Activated CD4-positive, alpha-beta T cell treated with anti-CD3 and anti-CD28 coated beads for 36 hours (primary cell): ENCODE measurements at regions not wholly inside any gene's neighbourhood (a gene's known extent, or its start where the extent isn't known, plus 50 kb on each side); places are given as distances from the start of the nearest gene placed in this dataset.

Experiments
- ATAC-seq: fragments of 200-7000 bp; cut with Tn5 transposase; one replicate; pipeline ENCODE4 v1.10.0; 2021; ENCODE audit warnings: mild to moderate bottlenecking, moderate library complexity
- CTCF ChIA-PET: fragments of 350-600 bp; sonication (Branson Sonifier 250); formaldehyde crosslinking; loops from one replicate; lab custom pipeline; 2021; ENCODE audit warnings: antibody characterized with exemption; lab: Charles Lee
- POLR2A ChIA-PET: fragments of 350-600 bp; sonication (Branson Sonifier 250); formaldehyde crosslinking; loops from one replicate; lab custom pipeline; 2021; ENCODE audit warnings: antibody characterized with exemption, inconsistent platforms; lab: Charles Lee
- DNase-seq: peaks from one replicate; pipeline ENCODE4 v3.0.0-alpha.2; 2020
- H3K27ac Mint-ChIP-seq: one replicate; pipeline ENCODE4 v1.8.0; 2021; ENCODE audit warnings: mixed read lengths
- H3K27me3 Mint-ChIP-seq: one replicate; pipeline ENCODE4 v1.8.0; 2021; ENCODE audit warnings: mixed read lengths
- H3K36me3 Mint-ChIP-seq: one replicate; pipeline ENCODE4 v1.8.0; 2021; ENCODE audit warnings: low read depth, mixed read lengths
- H3K4me1 Mint-ChIP-seq: one replicate; pipeline ENCODE4 v1.8.0; 2021; ENCODE audit warnings: mixed read lengths
- H3K4me3 Mint-ChIP-seq: one replicate; pipeline ENCODE4 v1.8.0; 2021; ENCODE audit warnings: mild to moderate bottlenecking, moderate library complexity, mixed read lengths
- H3K9me3 Mint-ChIP-seq: one replicate; pipeline ENCODE4 v1.8.0; 2021; ENCODE audit warnings: low read depth, mixed read lengths
- intact Hi-C, 2 experiments: fragments of 100-400 bp; cut with DNase I in 1 of 2; cut with micrococcal nuclease in 1 of 2; formaldehyde crosslinking; loops; one replicate each; pipeline versions ENCODE4 v1.14.2 to v1.15.1; 2022 to 2024; cut with DNase I, micrococcal nuclease

DNA sequence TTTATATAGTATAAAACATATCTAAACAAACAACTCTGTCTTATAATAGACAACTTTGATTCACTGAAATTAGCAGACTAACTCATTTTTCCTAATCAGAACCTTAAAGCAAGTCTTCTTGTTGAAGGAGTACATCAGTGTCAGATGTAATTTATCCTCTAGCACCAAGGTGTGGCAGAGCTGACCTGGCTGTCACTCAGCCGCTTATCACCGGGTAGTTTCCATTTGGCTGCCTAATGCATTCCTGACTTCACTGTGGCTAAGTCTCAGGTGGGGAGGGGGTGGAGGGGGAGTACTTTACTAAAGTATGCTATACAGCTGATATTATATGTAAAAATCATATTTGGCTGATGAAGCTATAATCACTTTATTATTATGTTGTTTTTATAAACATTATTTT, 339.9 kb upstream of the RGS6 start:
- ChIA-PET CTCF (interaction anchor here (1.1 to 1.6 kb wide), 2 partner anchors 10 to 37 kb away, joined by 4 to 5 read pairs; no protein-coding TSS in a partner anchor), POLR2A (interaction anchor here (2.1 kb wide), 1 partner anchor 37 kb away, joined by 11 read pairs; no protein-coding TSS in a partner anchor)
- intact Hi-C loops = loop anchor here (1.0 kb wide), 1 partner anchor 37 kb away; no protein-coding TSS in a partner anchor
- Mint-ChIP-seq H3K36me3 (peaks cover 10% of the 10 kb centered on the region), H3K9me3 (no peaks in the 10 kb centered on the region), H3K4me1 (peaks cover 52% of the 10 kb centered on the region), H3K4me3 (no peak overlapping the region), H3K27me3 (no peaks in the 10 kb centered on the region), H3K27ac (peak overlapping the region; percentile 70)
- ATAC-seq (no peak), DNase-seq (peak; percentile 17)

- Mint-ChIP-seq H3K4me3 (no peak overlapping the region), H3K4me1 (peaks cover 63% of the 10 kb centered on the region), H3K36me3 (peaks cover 13% of the 10 kb centered on the region), H3K9me3 (no peaks in the 10 kb centered on the region), H3K27me3 (no peaks in the 10 kb centered on the region), H3K27ac (no peak overlapping the region)
- DNase-seq (no peak), ATAC-seq (no peak)
- ChIA-PET POLR2A (interaction anchor here (0.6 kb wide), 1 partner anchor 884 kb away, joined by 3 read pairs; no protein-coding TSS in a partner anchor), CTCF (interaction anchor here (0.9 to 1.3 kb wide), 2 partner anchors 12 to 15 kb away, joined by 3 read pairs; no protein-coding TSS in a partner anchor)
- intact Hi-C loops = no loop called here
Observed at GRCh38 chr14:71593966-71594365, 338.3 kb upstream of the RGS6 start.

DNA sequence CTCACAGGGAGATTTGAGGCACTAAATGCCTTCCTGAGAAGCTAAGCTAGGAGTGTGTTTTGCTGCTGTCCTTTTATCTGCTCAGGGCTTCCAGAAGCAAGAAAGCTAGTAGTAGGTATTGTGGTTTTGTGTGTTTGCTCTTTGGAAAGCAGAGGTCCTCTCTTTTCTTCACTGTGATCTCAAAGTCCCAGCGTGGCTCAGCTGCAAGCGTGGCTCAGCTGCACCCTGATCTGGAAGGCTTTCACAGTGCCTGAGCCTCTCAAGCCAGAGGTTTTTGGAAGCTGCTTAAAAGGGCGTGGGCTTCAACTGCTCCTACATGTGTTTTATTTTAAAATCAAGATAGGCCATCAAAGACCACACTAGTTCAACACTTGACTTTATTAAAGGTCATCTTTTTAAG, 337.4 kb upstream of the RGS6 start:
- intact Hi-C loops = no loop called here
- H3K4me1 Mint-ChIP-seq = peaks cover 58% of the 10 kb centered on the region
- peak overlapping the region; percentile 59 for H3K27ac Mint-ChIP-seq
- no peaks in the 10 kb centered on the region for H3K27me3 Mint-ChIP-seq
- H3K36me3 Mint-ChIP-seq = peaks cover 16% of the 10 kb centered on the region
- peak; percentile 43 for ATAC-seq
- no peak overlapping the region for H3K4me3 Mint-ChIP-seq
- ChIA-PET CTCF (interaction anchor here (0.6 to 1.3 kb wide), 5 partner anchors 10 to 452 kb away, joined by 3 to 5 read pairs (median 3); no protein-coding TSS in a partner anchor), POLR2A (interaction anchor here (0.5 to 0.9 kb wide), 2 partner anchors 18 to 40 kb away, joined by 5 to 6 read pairs; no protein-coding TSS in a partner anchor)
- H3K9me3 Mint-ChIP-seq = peaks cover 4% of the 10 kb centered on the region
- peak; percentile 25 for DNase-seq

DNA sequence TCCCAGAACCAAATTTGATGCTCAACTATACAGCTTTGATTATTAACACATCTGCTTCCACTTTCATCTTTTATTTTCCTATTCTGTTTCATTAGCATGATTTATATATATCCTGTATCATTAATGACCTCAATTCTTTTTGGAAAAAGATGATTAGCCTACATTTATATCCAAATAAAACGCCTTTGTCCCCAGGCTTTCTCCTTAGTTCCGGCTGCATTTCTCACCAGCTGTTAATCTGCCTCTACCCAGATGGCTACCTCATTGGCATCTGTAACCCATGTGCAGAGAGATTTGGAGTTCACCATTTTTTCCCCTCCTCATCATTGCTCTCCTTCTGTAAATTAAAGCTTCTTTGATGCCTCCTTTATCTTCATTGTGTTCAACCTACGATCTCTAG, 336.8 kb upstream of the RGS6 start:
- no peak for ATAC-seq
- Mint-ChIP-seq H3K9me3 (peaks cover 8% of the 10 kb centered on the region), H3K4me1 (peaks cover 58% of the 10 kb centered on the region), H3K27me3 (no peaks in the 10 kb centered on the region), H3K4me3 (no peak overlapping the region), H3K36me3 (peaks cover 22% of the 10 kb centered on the region), H3K27ac (peak overlapping the region; percentile 59)
- ChIA-PET CTCF (interaction anchor here (1.0 to 1.1 kb wide), 3 partner anchors 10 to 452 kb away, joined by 3 to 5 read pairs (median 3); no protein-coding TSS in a partner anchor), POLR2A (interaction anchor here (0.5 to 0.9 kb wide), 2 partner anchors 18 to 40 kb away, joined by 5 to 6 read pairs; no protein-coding TSS in a partner anchor)
- no peak for DNase-seq
- intact Hi-C loops = no loop called here

- Mint-ChIP-seq H3K36me3 (peaks cover 29% of the 10 kb centered on the region), H3K27ac (no peak overlapping the region), H3K9me3 (peaks cover 13% of the 10 kb centered on the region), H3K4me3 (no peak overlapping the region), H3K27me3 (no peaks in the 10 kb centered on the region), H3K4me1 (peaks cover 48% of the 10 kb centered on the region)
- POLR2A ChIA-PET = no interaction called here
- no peak for DNase-seq
- CTCF ChIA-PET = no interaction called here
- intact Hi-C loops = no loop called here
- no peak for ATAC-seq
Observed at GRCh38 chr14:71597287-71597920, 334.8 kb upstream of the RGS6 start.

GRCh38 chr14:71597955-71598660, 334.1 kb upstream of the RGS6 start:
- peaks cover 29% of the 10 kb centered on the region for H3K36me3 Mint-ChIP-seq
- H3K27me3 Mint-ChIP-seq = no peaks in the 10 kb centered on the region
- H3K9me3 Mint-ChIP-seq = peaks cover 13% of the 10 kb centered on the region
- H3K4me1 Mint-ChIP-seq = peaks cover 47% of the 10 kb centered on the region
- H3K4me3 Mint-ChIP-seq = no peak overlapping the region
- no peak for ATAC-seq
- intact Hi-C loops = no loop called here
- no peak for DNase-seq
- ChIA-PET POLR2A (no interaction called here), CTCF (interaction anchor here (1.3 kb wide), 1 partner anchor 9 kb away, joined by 4 read pairs; no protein-coding TSS in a partner anchor)
- H3K27ac Mint-ChIP-seq = no peak overlapping the region

- H3K4me3 Mint-ChIP-seq = no peak overlapping the region
- peaks cover 36% of the 10 kb centered on the region for H3K36me3 Mint-ChIP-seq
- CTCF ChIA-PET = no interaction called here
Observed at GRCh38 chr14:71600309-71600708, 331.9 kb upstream of the RGS6 start.

DNA sequence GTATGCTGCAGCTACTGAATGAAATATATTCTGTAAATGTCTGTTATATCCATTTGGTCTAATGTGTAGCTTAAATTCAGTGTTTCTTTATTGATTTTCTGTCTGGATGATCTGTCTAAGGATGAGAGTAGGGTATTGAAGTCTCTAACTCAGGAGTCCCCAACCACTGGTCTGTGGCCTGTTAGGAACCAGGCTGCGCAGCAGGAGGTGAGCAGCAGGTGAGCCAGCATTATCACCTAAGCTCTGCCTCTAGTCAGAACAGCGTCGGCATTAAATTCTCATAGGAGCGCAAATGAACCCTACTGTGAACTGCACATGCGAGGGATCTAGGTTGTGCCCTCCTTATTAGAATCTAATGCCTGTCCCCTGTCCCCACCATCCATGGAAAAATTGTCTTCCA, 329.7 kb upstream of the RGS6 start:
- DNase-seq (no peak), ATAC-seq (no peak)
- H3K9me3 Mint-ChIP-seq = peaks cover 20% of the 10 kb centered on the region
- no peak overlapping the region for H3K27ac Mint-ChIP-seq
- no peaks in the 10 kb centered on the region for H3K27me3 Mint-ChIP-seq
- CTCF ChIA-PET = interaction anchor here (1.0 kb wide), 1 partner anchor 33 kb away, joined by 3 read pairs; no protein-coding TSS in a partner anchor
- POLR2A ChIA-PET = no interaction called here
- H3K4me3 Mint-ChIP-seq = no peak overlapping the region
- H3K36me3 Mint-ChIP-seq = peaks cover 36% of the 10 kb centered on the region
- peaks cover 44% of the 10 kb centered on the region for H3K4me1 Mint-ChIP-seq
- intact Hi-C loops = no loop called here

More at GRCh38 chr14:71600309-71600708, 331.9 kb upstream of the RGS6 start:
- POLR2A ChIA-PET = no interaction called here
- intact Hi-C loops = no loop called here
- H3K9me3 Mint-ChIP-seq = peaks cover 17% of the 10 kb centered on the region
- ATAC-seq (no peak), DNase-seq (no peak)
- no peaks in the 10 kb centered on the region for H3K27me3 Mint-ChIP-seq
- H3K27ac Mint-ChIP-seq = no peak overlapping the region
- H3K4me1 Mint-ChIP-seq = peaks cover 32% of the 10 kb centered on the region

GRCh38 chr14:71604231-71604630, 328.0 kb upstream of the RGS6 start:
- ATAC-seq (no peak), DNase-seq (no peak)
- Mint-ChIP-seq H3K9me3 (peaks cover 20% of the 10 kb centered on the region), H3K4me1 (peaks cover 34% of the 10 kb centered on the region), H3K27me3 (no peaks in the 10 kb centered on the region), H3K4me3 (no peak overlapping the region), H3K36me3 (peaks cover 27% of the 10 kb centered on the region), H3K27ac (no peak overlapping the region)
- ChIA-PET POLR2A (no interaction called here), CTCF (interaction anchor here (1.7 kb wide), 1 partner anchor 9 kb away, joined by 5 read pairs; no protein-coding TSS in a partner anchor)
- intact Hi-C loops = no loop called here

- Mint-ChIP-seq H3K9me3 (peaks cover 8% of the 10 kb centered on the region), H3K27me3 (no peaks in the 10 kb centered on the region), H3K27ac (no peak overlapping the region), H3K4me3 (no peak overlapping the region), H3K4me1 (peaks cover 34% of the 10 kb centered on the region), H3K36me3 (peaks cover 13% of the 10 kb centered on the region)
- intact Hi-C loops = no loop called here
- CTCF ChIA-PET = interaction anchor here (1.7 kb wide), 1 partner anchor 11 kb away, joined by 5 read pairs; no protein-coding TSS in a partner anchor
- DNase-seq = no peak
- no peak for ATAC-seq
- POLR2A ChIA-PET = no interaction called here
Observed at GRCh38 chr14:71606064-71606463, 326.2 kb upstream of the RGS6 start.

DNA sequence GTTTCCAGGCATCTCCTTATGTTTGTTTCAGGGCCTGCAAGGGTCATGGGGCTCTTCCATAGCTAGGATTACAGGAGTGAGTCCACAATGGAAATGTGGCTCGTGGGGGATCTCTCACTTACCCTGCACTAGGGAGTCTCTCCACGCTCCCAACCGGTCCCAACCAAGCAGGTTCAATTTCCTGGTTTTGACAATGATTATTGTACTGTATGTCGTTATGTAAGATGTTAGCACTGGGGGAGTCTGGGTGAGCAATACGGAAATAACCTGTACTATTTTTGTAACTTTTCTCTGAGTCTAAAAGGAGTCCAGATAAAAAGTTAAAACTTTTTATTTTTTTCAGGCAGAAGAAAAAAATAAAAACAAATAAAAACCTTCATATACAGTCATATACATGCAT, 325.7 kb upstream of the RGS6 start:
- Mint-ChIP-seq H3K36me3 (peaks cover 15% of the 10 kb centered on the region), H3K27ac (no peak overlapping the region), H3K27me3 (no peaks in the 10 kb centered on the region), H3K4me3 (no peak overlapping the region), H3K9me3 (peaks cover 8% of the 10 kb centered on the region), H3K4me1 (peaks cover 33% of the 10 kb centered on the region)
- DNase-seq (no peak), ATAC-seq (no peak)
- ChIA-PET CTCF (no interaction called here), POLR2A (no interaction called here)
- intact Hi-C loops = no loop called here
